Suprapubic skin (tissue), 4 donors: ENCODE measurements at regions not wholly inside any gene's neighbourhood (a gene's known extent, or its start where the extent isn't known, plus 50 kb on each side); places are given as distances from the start of the nearest gene placed in this dataset.

Experiments used
- DNase-seq, 2 donors: peaks; one replicate each; pipeline ENCODE4 v3.0.0-alpha.2; 2019; ENCODE audit warnings: low spot score in 2 of 2
- H3K27ac ChIP-seq: fragments of 200-600 bp; sonication (generic); one replicate; pipeline ENCODE4 v1.5.1; 2019
- H3K27me3 ChIP-seq: fragments of 200-600 bp; sonication (generic); one replicate; pipeline ENCODE4 v1.5.1; 2019
- H3K36me3 ChIP-seq: fragments of 200-600 bp; sonication (generic); one replicate; pipeline ENCODE4 v1.5.1; 2019
- H3K4me1 ChIP-seq: fragments of 200-600 bp; sonication (generic); one replicate; pipeline ENCODE4 v1.5.1; 2019
- H3K4me3 ChIP-seq: fragments of 200-600 bp; sonication (generic); one replicate; pipeline ENCODE4 v1.5.1; 2019; ENCODE audit warnings: mild to moderate bottlenecking
- H3K9me3 ChIP-seq: fragments of 200-600 bp; sonication (generic); one replicate; pipeline ENCODE4 v1.5.1; 2019
- EP300 ChIP-seq: sonication (generic); formaldehyde crosslinking; IDR thresholded peaks from one replicate; pipeline ENCODE4 v1.6.1; 2017; ENCODE audit warnings: antibody characterized with exemption
- POLR2A ChIP-seq, 2 donors: fragments of 450-650 bp; IDR thresholded peaks; one replicate each; pipeline ENCODE4 v1.6.1; 2017; ENCODE audit warnings: antibody characterized with exemption in 2 of 2, mild to moderate bottlenecking in 2 of 2, moderate library complexity in 2 of 2
- POLR2AphosphoS5 ChIP-seq, 3 donors: sonication (generic); formaldehyde crosslinking; IDR thresholded peaks; one replicate each; pipeline ENCODE4 v1.6.1; 2017; ENCODE audit warnings: antibody characterized with exemption in 3 of 3
- WGBS: methylation state at CpG from one replicate; pipeline ENCODE4 v1.1.5; 2018; 5-methylcytosine and 5-hydroxymethylcytosine counted together
- TF ChIP-seq, protein P1 (sequence below), 2 donors: fragments of 200-600 bp in 1 of 2; fragments of 450-650 bp in 1 of 2; sonication (generic) in 1 of 2; IDR thresholded peaks; one replicate each; pipeline ENCODE4 v1.5.1; 2016 to 2019; ENCODE audit warnings: antibody characterized with exemption in 2 of 2, mild to moderate bottlenecking in 1 of 2, moderate library complexity in 1 of 2

DNA sequence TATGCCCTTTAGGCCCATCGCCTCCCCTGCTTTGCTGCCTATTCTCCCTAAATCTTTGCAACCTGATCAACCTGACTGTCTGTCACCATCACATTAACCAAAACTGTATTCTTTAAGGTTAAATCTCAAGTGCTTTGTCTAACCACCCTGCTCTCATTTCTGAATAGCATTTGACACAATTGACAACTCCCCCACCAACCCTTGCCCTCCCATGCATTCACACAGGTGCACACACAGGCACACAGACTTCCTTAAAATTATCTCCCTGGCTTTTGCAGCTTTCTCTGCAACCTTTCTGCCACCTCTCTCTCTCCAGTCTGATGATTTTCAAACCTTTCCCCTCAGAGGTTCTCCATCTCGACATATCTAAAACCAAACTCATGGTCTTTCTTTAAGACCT, 64.6 kb upstream of the ST8SIA3 start:
- no peak overlapping the region for H3K4me3 ChIP-seq
- H3K27ac ChIP-seq, result no peak overlapping the region
- DNase-seq, result no peak
- no peaks in the 10 kb centered on the region for H3K27me3 ChIP-seq
- WGBS, result 90% methylated on average over 2 of the region's 2 CpGs
- H3K36me3 ChIP-seq, result no peaks in the 10 kb centered on the region
- H3K9me3 ChIP-seq, result no peaks in the 10 kb centered on the region
- H3K4me1 ChIP-seq, result no peaks in the 10 kb centered on the region
- TF ChIP-seq POLR2A (IDR thresholded peaks at IDR 0.05) (no peak), EP300 (no peak), POLR2AphosphoS5 (IDR thresholded peaks at IDR 0.05) (no peak)
- TF ChIP-seq, protein P1, sequence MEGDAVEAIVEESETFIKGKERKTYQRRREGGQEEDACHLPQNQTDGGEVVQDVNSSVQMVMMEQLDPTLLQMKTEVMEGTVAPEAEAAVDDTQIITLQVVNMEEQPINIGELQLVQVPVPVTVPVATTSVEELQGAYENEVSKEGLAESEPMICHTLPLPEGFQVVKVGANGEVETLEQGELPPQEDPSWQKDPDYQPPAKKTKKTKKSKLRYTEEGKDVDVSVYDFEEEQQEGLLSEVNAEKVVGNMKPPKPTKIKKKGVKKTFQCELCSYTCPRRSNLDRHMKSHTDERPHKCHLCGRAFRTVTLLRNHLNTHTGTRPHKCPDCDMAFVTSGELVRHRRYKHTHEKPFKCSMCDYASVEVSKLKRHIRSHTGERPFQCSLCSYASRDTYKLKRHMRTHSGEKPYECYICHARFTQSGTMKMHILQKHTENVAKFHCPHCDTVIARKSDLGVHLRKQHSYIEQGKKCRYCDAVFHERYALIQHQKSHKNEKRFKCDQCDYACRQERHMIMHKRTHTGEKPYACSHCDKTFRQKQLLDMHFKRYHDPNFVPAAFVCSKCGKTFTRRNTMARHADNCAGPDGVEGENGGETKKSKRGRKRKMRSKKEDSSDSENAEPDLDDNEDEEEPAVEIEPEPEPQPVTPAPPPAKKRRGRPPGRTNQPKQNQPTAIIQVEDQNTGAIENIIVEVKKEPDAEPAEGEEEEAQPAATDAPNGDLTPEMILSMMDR (IDR thresholded peaks at IDR 0.05), result no peak

DNA sequence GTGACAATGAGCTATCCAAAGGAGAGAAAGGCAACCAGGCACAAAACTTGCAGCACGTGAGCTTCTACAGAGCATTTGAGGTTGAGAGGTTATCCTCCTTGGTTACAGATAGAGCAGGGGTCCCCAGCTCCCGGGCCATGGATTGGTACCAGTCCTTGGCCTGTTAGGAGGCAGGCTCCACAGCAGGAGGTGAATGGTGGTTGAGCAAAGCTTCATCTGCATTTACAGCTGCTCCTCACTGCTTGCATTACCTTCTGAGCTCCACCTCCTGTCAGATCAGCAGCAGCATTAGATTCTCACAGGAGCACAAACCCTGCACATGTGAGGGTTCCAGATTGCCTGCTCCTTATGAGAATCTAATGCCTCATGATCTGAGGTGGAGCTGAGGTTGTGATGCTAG, 57.8 kb upstream of the ST8SIA3 start:
- no peak for TF ChIP-seq POLR2A (IDR thresholded peaks at IDR 0.05)
- TF ChIP-seq EP300, result no peak
- TF ChIP-seq, protein P1 (IDR thresholded peaks at IDR 0.05), result no peak
- TF ChIP-seq POLR2AphosphoS5 (IDR thresholded peaks at IDR 0.05), result no peak
- 73% methylated on average over 2 of the region's 2 CpGs for WGBS

DNA sequence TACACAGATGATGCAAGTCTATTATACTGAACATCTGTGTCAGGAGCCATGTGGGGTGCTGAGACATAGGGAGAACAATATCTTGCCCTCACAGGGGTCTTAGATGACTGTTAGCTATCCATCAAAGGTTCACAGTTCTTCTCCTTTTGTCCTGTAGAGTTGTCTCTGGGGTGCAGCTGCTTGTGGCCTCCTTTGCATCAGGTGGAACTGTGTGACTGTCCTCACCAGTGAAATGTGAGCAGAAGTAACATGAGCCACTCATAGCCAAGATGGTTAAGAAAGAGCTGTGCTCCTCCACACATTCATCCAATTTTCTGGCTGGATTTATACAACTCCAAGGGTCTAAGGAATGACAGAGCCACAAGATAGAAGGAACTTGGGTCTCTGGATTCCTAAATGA, 56.0 kb upstream of the ST8SIA3 start:
- Histone ChIP-seq H3K27ac (no peak overlapping the region), H3K4me1 (no peaks in the 10 kb centered on the region), H3K36me3 (no peaks in the 10 kb centered on the region), H3K27me3 (peaks cover under 1% of the 10 kb centered on the region), H3K4me3 (no peak overlapping the region), H3K9me3 (no peaks in the 10 kb centered on the region)
- TF ChIP-seq EP300 (no peak), POLR2A (IDR thresholded peaks at IDR 0.05) (no peak), POLR2AphosphoS5 (IDR thresholded peaks at IDR 0.05) (no peak)
- TF ChIP-seq, protein P1 (IDR thresholded peaks at IDR 0.05), result no peak
- DNase-seq, result no peak

More for the DNA sequence above, 57.8 kb upstream of the ST8SIA3 start:
- Histone ChIP-seq H3K36me3 (no peaks in the 10 kb centered on the region), H3K27me3 (no peaks in the 10 kb centered on the region), H3K27ac (no peak overlapping the region), H3K4me3 (no peak overlapping the region), H3K9me3 (no peaks in the 10 kb centered on the region), H3K4me1 (no peaks in the 10 kb centered on the region)
- DNase-seq, result no peak

DNA sequence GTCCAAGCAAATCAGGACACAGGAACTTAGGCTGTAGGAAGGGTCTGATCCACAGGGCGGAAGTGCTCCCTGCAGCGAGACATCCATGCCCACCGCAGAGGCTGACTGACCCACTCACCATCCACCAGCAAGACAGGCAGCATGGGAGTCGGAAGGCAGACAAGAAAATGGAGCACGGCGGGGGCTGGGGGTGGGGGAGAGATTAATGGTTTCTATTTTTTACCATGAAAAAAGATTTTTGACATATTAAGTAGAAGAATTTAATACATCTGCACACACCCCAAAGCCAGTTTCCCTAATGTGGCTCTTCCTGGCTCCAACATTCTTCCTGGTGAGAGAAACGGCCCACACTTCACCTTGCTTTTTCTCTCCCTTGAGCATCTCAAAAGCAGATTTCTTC, 55.1 kb upstream of the ST8SIA3 start:
- H3K4me3 ChIP-seq, result no peak overlapping the region
- WGBS, result 85% methylated on average over 7 of the region's 7 CpGs

DNA sequence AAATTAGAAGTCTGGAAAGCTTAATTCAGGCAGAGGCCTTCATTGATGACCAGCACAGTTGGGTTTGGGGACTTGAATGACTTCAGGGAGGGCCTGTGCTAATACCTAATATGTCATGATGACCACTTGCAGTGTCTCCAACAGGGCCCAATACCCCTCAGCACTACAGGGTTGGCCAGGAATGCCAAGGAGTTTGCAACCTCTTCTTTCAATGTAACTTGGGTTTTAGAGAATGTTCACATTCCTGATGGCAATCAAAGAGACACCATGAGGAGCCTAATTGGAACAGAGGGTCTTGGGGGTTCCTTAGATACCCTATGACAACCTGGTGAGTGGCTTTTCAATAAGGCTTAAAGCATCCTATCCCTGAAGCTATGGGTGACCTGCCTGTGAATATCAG, 52.4 kb upstream of the ST8SIA3 start:
- Histone ChIP-seq H3K9me3 (no peaks in the 10 kb centered on the region), H3K36me3 (no peaks in the 10 kb centered on the region), H3K27ac (no peak overlapping the region), H3K27me3 (peaks cover 7% of the 10 kb centered on the region), H3K4me3 (no peak overlapping the region), H3K4me1 (no peaks in the 10 kb centered on the region)
- DNase-seq, result no peak
- TF ChIP-seq EP300 (no peak), POLR2AphosphoS5 (IDR thresholded peaks at IDR 0.05) (no peak), POLR2A (IDR thresholded peaks at IDR 0.05) (no peak)
- TF ChIP-seq, protein P1 (IDR thresholded peaks at IDR 0.05), result no peak

More for the DNA sequence above, 55.1 kb upstream of the ST8SIA3 start:
- TF ChIP-seq, protein P1 (IDR thresholded peaks at IDR 0.05), result no peak
- TF ChIP-seq EP300, result no peak
- TF ChIP-seq POLR2AphosphoS5 (IDR thresholded peaks at IDR 0.05), result no peak
- no peak for TF ChIP-seq POLR2A (IDR thresholded peaks at IDR 0.05)
- Histone ChIP-seq H3K4me1 (no peaks in the 10 kb centered on the region), H3K9me3 (no peaks in the 10 kb centered on the region), H3K36me3 (no peaks in the 10 kb centered on the region), H3K27me3 (peaks cover 7% of the 10 kb centered on the region), H3K27ac (no peak overlapping the region)
- no peak for DNase-seq
